Hepatocyte (in vitro differentiated cells): ENCODE measurements at regions not wholly inside any gene's neighbourhood (a gene's known extent, or its start where the extent isn't known, plus 50 kb on each side); places are given as distances from the start of the nearest gene placed in this dataset.

Experiments used
- CTCF ChIP-seq: fragments of 200-600 bp; sonication (generic); IDR thresholded peaks from 2 replicates; pipeline ENCODE4 v1.5.1; 2016; ENCODE audit warnings: antibody characterized with exemption, mild to moderate bottlenecking; ENCODE audit not compliant: poor library complexity
- EZH2phosphoT487 ChIP-seq: fragments of 200-600 bp; sonication (generic); IDR thresholded peaks from one replicate; pipeline ENCODE4 v1.6.1; 2018; ENCODE audit warnings: antibody characterized with exemption, mild to moderate bottlenecking, low read depth, moderate library complexity; ENCODE audit not compliant: unreplicated experiment, severe bottlenecking

- no peak for TF ChIP-seq CTCF
- TF ChIP-seq EZH2phosphoT487: no peak
These were observed 876.1 kb upstream of the FAM98A start for GRCh38 chr2:34475156-34475555.
